ENCODE measurements at regions not wholly inside any gene's neighbourhood (a gene's known extent, or its start where the extent isn't known, plus 50 kb on each side); places are given as distances from the start of the nearest gene placed in this dataset.

DNA sequence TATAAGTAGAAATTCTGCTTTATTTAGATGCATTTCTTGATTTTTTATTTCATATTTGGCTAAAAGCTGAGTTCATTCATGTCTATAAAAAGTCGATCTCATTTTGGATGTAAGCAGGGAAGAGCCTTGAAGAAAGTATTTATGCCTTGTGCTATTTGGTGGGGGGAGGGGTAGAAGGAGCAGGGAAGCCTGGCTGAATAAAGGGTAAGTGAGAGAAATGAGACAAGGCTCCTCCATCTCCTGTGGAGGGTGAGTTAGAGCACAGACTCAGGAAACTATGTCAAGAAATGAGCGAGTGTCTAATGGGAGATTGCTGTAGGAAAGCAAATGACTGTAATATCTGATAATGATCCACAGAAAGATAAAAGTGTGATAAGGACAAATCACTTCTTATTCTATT is 121.8 kb upstream of the ATP11B start:
- BruUV-seq (replicated peaks): no TSS peak

DNA sequence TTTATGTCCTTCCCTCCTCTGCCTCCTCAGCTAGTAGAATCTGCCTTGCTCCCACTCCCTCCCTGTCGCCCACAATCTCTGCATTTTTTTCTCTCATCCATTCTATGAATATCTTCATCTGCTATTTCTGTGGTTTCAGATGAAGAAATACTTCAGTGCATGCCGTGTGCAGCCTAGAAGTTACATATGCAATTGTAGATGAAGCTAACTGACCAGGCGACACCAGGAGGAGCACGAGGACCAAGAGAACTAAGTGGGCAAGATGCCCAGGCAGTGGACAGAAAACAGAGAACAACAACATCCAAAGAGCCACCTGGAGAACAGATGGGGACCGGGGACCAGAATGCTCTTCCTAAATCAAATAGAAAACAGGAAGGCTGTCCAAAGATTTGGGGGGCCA is 121.4 kb upstream of the ATP11B start:
- H3K27me3 Mint-ChIP-seq (ENCODE audit: insufficient read depth, unreplicated experiment): peaks cover 7% of the 10 kb centered on the region
- intact Hi-C loops (cut with micrococcal nuclease; ENCODE audit: unreplicated experiment): no loop called here
- Histone ChIP-seq H3K36me3 (ENCODE audit: control insufficient read depth, insufficient read depth, low read length) (no peaks in the 10 kb centered on the region), H3K4me3 (ENCODE audit: low read depth, low read length) (no peak overlapping the region), H3K9me3 (no peaks in the 10 kb centered on the region), H3K4me1 (no peaks in the 10 kb centered on the region), H3K27me3 (replicated peaks; ENCODE audit: control insufficient read depth, insufficient read depth, low read length) (no peaks in the 10 kb centered on the region)
- no peaks in the 10 kb centered on the region for H3K9me3 Mint-ChIP-seq (ENCODE audit: unreplicated experiment)
- H3K36me3 Mint-ChIP-seq (ENCODE audit: insufficient read depth, unreplicated experiment): no peaks in the 10 kb centered on the region
- POLR2A ChIA-PET: no interaction called here
- CTCF ChIA-PET: no interaction called here
- no TSS peak for BruUV-seq (replicated peaks)
- no peak overlapping the region for H3K4me3 Mint-ChIP-seq (ENCODE audit: unreplicated experiment)
- H3K27ac Mint-ChIP-seq (ENCODE audit: unreplicated experiment): no peak overlapping the region
- DNase-seq: no peak
- H3K4me1 Mint-ChIP-seq (ENCODE audit: low read depth, unreplicated experiment): peaks cover 7% of the 10 kb centered on the region
- TF ChIP-seq CTCF (IDR thresholded peaks at IDR 0.05; ENCODE audit: insufficient read depth in 1 of 2, low read depth in 1 of 2, low read length in 1 of 2, severe bottlenecking in 1 of 2, unreplicated experiment in 1 of 2): no peak

More for the DNA sequence above, 121.8 kb upstream of the ATP11B start:
- no peaks in the 10 kb centered on the region for H3K36me3 ChIP-seq (ENCODE audit: control insufficient read depth, insufficient read depth, low read length)
- Mint-ChIP-seq H3K4me1 (ENCODE audit: low read depth, unreplicated experiment) (peaks cover 7% of the 10 kb centered on the region), H3K4me3 (ENCODE audit: unreplicated experiment) (no peak overlapping the region), H3K27me3 (ENCODE audit: insufficient read depth, unreplicated experiment) (peaks cover 7% of the 10 kb centered on the region), H3K36me3 (ENCODE audit: insufficient read depth, unreplicated experiment) (no peaks in the 10 kb centered on the region), H3K27ac (ENCODE audit: unreplicated experiment) (no peak overlapping the region), H3K9me3 (ENCODE audit: unreplicated experiment) (no peaks in the 10 kb centered on the region)
- H3K27me3 ChIP-seq (replicated peaks; ENCODE audit: control insufficient read depth, insufficient read depth, low read length): no peaks in the 10 kb centered on the region
- CTCF ChIA-PET: no interaction called here
- H3K4me1 ChIP-seq: no peaks in the 10 kb centered on the region
- no peak for DNase-seq
- TF ChIP-seq CTCF (IDR thresholded peaks at IDR 0.05; ENCODE audit: insufficient read depth in 1 of 2, low read depth in 1 of 2, low read length in 1 of 2, severe bottlenecking in 1 of 2, unreplicated experiment in 1 of 2): no peak
- no peaks in the 10 kb centered on the region for H3K9me3 ChIP-seq
- intact Hi-C loops (cut with micrococcal nuclease; ENCODE audit: unreplicated experiment): no loop called here
- POLR2A ChIA-PET: no interaction called here
- no peak overlapping the region for H3K4me3 ChIP-seq (ENCODE audit: low read depth, low read length)

- Mint-ChIP-seq H3K9me3 (ENCODE audit: unreplicated experiment) (no peaks in the 10 kb centered on the region), H3K4me1 (ENCODE audit: low read depth, unreplicated experiment) (peaks cover 7% of the 10 kb centered on the region), H3K4me3 (ENCODE audit: unreplicated experiment) (no peak overlapping the region), H3K27me3 (ENCODE audit: insufficient read depth, unreplicated experiment) (peaks cover 6% of the 10 kb centered on the region), H3K27ac (ENCODE audit: unreplicated experiment) (no peak overlapping the region), H3K36me3 (ENCODE audit: insufficient read depth, unreplicated experiment) (no peaks in the 10 kb centered on the region)
- H3K4me3 ChIP-seq (ENCODE audit: low read depth, low read length): no peak overlapping the region
- TF ChIP-seq CTCF (IDR thresholded peaks at IDR 0.05; ENCODE audit: insufficient read depth in 1 of 2, low read depth in 1 of 2, low read length in 1 of 2, severe bottlenecking in 1 of 2, unreplicated experiment in 1 of 2): no peak
- DNase-seq: no peak
- H3K27me3 ChIP-seq (replicated peaks; ENCODE audit: control insufficient read depth, insufficient read depth, low read length): no peaks in the 10 kb centered on the region
- no peaks in the 10 kb centered on the region for H3K36me3 ChIP-seq (ENCODE audit: control insufficient read depth, insufficient read depth, low read length)
- CTCF ChIA-PET: no interaction called here
- intact Hi-C loops (cut with micrococcal nuclease; ENCODE audit: unreplicated experiment): no loop called here
- BruUV-seq (replicated peaks): no TSS peak
- POLR2A ChIA-PET: no interaction called here
- no peaks in the 10 kb centered on the region for H3K9me3 ChIP-seq
- no peaks in the 10 kb centered on the region for H3K4me1 ChIP-seq
Observed at GRCh38 chr3:182673336-182673735, 120.0 kb upstream of the ATP11B start.
